Glomerular endothelial cell (primary cell): ENCODE measurements at regions not wholly inside any gene's neighbourhood (a gene's known extent, or its start where the extent isn't known, plus 50 kb on each side); places are given as distances from the start of the nearest gene placed in this dataset.

Experiments
- DNase-seq: peaks from one replicate; pipeline ENCODE4 v3.0.0-alpha.2; 2011; ENCODE audit warnings: low read depth, low spot score; ENCODE audit errors: extremely low read depth

GRCh38 chr16:5385115-5385514 lies 287.5 kb upstream of the EEF2KMT start:
- no peak for DNase-seq

- DNase-seq: no peak
Observed at GRCh38 chr16:5383737-5384136, 286.1 kb upstream of the EEF2KMT start.

GRCh38 chr16:5382484-5382883 lies 284.9 kb upstream of the EEF2KMT start:
- DNase-seq: no peak

GRCh38 chr16:5381481-5381880 lies 283.9 kb upstream of the EEF2KMT start:
- no peak for DNase-seq

- DNase-seq: no peak
Observed at GRCh38 chr16:5379954-5380353, 282.4 kb upstream of the EEF2KMT start.

GRCh38 chr16:5378531-5378930 lies 280.9 kb upstream of the EEF2KMT start:
- no peak for DNase-seq

GRCh38 chr16:5377280-5377898 lies 279.8 kb upstream of the EEF2KMT start:
- DNase-seq: no peak

GRCh38 chr16:5374184-5374583 lies 276.6 kb upstream of the EEF2KMT start:
- no peak for DNase-seq

GRCh38 chr16:5367951-5368350 lies 270.4 kb upstream of the EEF2KMT start:
- DNase-seq: no peak

GRCh38 chr16:5366126-5366525 lies 268.5 kb upstream of the EEF2KMT start:
- DNase-seq: no peak

GRCh38 chr16:5364186-5364585 lies 266.6 kb upstream of the EEF2KMT start:
- DNase-seq: no peak

- DNase-seq: no peak
Observed at GRCh38 chr16:5361322-5361721, 263.7 kb upstream of the EEF2KMT start.

GRCh38 chr16:5354645-5355044 lies 257.1 kb upstream of the EEF2KMT start:
- no peak for DNase-seq

GRCh38 chr16:5349670-5350517 lies 252.3 kb upstream of the EEF2KMT start:
- no peak for DNase-seq

GRCh38 chr16:5349101-5349500 lies 251.5 kb upstream of the EEF2KMT start:
- no peak for DNase-seq

GRCh38 chr16:5347561-5347960 lies 250.0 kb upstream of the EEF2KMT start:
- no peak for DNase-seq

- no peak for DNase-seq
Observed at GRCh38 chr16:5336941-5337340, 239.3 kb upstream of the EEF2KMT start.

- no peak for DNase-seq
Observed at GRCh38 chr16:5333991-5334390, 236.4 kb upstream of the EEF2KMT start.

GRCh38 chr16:5333126-5333525 lies 235.5 kb upstream of the EEF2KMT start:
- DNase-seq: no peak

GRCh38 chr16:5330058-5330457 lies 232.5 kb upstream of the EEF2KMT start:
- DNase-seq: no peak

- DNase-seq: no peak
Observed at GRCh38 chr16:5328546-5328945, 231.0 kb upstream of the EEF2KMT start.

GRCh38 chr16:5326395-5326794 lies 228.8 kb upstream of the EEF2KMT start:
- DNase-seq: no peak
